GM18502 (cell line): ENCODE measurements at regions not wholly inside any gene's neighbourhood (a gene's known extent, or its start where the extent isn't known, plus 50 kb on each side); places are given as distances from the start of the nearest gene placed in this dataset.

Source experiments
- ATAC-seq: cut with Tn5 transposase; IDR thresholded peaks from one replicate; pipeline ENCODE4 v1.9.1; 2021; ENCODE audit warnings: mild to moderate bottlenecking; ENCODE audit not compliant: unreplicated experiment, poor library complexity

DNA sequence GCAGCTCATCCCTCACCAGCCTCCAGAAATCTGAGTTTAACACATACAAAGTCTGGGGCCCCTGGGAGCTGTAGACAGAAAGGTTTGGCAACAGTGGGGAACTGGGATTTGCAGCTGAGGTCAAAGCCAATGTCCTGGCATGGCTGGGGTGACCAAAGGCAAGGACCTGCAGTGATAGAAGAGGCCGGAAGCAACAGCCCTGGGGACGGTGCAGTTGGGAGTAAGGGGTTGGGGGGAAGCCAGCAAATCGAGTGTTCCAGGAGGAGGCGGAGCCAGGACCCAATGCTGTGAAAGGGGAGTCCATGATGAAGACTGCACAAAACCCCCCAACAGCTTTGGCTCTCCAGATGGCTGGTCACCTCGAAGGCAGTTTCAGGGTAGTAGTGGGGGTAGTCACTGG, 74.1 kb upstream of the SPATA12 start:
- no peak for ATAC-seq

DNA sequence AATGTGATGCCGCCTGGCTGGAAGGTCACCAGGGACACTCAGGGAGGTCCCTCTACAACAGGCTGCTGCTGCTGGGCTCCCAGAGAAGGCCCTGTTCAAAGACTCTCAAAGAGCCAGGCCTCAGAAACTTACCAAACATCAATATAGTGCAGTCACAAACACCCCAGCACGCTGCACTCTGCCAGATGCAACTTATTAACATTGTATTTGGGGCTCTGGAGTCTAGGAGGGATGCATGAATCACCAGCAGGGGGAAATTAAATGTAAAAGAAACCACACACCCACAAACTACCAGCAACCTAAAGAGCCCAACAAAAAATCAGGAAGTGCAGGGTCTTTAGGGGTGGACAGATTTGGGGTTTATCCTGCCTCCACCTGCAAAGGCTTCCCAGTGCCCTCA, 74.6 kb upstream of the SPATA12 start:
- no peak for ATAC-seq

DNA sequence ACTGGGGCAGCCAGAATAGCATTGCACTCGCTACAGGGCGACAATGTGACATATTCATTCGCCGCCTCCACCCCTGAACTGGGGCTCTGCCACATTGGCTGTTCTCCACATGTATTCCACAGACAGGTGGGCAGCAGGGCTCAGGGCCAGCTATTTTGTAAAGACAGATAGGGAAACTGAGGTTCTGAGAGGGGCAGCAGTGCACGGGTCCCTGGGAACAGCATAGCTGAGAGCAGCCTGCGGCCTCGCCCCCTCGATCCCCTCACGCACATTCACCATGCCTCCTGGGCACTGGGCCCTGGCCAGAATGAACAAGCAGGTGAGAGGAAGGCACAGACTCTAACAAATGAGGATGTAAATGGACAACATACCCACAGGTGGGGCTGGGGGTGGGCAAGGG, 75.0 kb upstream of the SPATA12 start:
- no peak for ATAC-seq

DNA sequence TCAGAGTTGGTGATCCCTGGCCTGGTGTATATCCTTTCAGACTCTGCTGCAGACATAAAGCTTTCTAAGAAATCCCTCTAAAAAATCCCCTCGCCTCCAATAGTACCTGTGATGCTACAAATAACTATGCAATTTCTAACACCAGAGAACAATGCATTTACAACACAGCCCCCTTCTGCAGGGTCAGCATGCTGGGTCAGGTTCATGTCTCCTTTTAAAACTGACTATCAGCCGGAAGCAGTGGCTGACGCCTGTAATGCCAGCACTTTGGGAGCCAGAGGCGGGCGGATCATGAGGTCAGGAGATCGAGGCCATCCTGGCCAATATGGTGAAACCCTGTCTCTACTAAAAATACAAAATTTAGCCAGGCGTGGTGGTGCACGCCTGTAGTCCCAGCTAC, 77.0 kb upstream of the SPATA12 start:
- ATAC-seq: no peak

DNA sequence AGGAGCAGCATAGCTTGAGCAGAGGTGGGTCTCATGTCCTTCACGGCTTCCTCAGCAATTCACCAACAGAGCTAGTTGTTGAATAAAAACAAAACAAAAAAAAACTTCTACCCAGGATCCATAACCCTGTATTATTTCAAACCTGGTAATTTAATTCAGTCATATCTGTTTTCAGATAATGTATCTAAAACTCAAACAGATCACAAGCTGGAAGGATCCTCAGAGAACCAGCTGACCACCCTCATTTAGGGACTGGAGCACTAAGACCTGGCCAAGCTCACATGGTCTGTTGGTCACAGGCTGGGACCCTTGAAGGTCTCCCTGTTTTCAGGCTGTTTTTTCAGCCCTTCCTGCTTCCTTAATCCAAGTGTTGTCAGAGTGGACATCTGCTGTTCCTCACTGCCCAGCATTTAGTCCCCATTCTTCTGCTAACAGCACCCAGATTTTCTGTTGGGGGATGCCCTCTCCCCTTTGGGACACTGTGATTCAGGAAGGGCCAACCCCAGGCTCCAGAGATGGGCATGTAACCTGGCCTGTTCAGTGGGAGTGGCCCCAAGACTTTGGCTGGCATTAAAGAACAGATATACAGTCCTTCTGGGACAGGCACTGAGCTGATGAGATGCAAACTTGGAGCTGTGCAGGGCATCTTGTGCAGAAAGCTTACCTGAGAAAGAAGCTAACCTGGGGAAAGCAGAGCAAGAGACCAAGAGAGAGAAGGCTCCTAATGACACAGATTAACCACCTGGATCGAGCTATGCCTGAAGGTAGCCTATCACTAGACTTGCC, 78.8 kb upstream of the SPATA12 start:
- no peak for ATAC-seq

DNA sequence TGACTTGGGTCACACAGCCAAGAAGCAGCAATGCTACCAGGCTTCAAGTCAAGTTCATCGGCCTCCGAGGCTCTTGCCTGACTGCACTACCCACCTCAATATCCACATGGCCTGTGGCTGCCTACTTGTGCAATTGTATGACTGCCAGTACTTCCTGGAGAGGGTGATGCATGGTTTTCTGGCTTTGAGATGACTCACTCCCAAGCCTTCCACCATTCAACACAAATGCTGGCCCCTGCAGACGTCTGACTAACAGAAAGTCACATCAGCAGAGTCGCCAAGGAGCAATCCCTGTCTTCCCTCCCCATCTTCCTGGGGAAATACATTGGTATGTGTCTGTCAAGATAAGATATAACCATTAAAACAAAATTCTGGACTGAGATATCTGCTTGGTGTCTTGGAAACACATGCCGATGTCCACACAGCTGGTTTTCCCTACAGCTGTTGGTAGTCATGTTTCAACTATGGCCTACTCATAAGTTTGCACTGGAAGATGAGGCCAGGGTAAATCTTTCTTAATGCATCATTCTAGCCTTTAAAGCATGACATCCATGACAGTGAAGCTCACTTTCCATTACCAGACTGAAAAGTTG, 79.6 kb upstream of the SPATA12 start:
- ATAC-seq: no peak

DNA sequence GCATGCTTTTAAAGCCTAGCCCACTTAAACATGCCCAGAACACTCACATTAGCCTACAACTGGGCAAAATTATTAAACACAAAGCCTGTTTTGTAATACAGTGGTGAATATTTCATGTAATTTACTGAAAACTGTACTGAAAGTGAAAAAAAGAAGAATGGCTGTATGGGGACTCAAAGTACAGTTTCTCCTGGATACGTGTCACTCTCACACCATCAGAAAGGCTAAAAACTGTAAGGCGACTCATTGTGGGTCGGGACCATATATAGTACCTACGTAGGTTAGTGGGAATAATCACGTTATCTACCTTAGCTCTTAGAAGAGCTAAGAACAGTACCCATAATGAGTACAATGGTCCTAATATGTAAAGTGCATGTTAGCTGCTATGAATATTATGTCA, 80.2 kb upstream of the SPATA12 start:
- no peak for ATAC-seq

DNA sequence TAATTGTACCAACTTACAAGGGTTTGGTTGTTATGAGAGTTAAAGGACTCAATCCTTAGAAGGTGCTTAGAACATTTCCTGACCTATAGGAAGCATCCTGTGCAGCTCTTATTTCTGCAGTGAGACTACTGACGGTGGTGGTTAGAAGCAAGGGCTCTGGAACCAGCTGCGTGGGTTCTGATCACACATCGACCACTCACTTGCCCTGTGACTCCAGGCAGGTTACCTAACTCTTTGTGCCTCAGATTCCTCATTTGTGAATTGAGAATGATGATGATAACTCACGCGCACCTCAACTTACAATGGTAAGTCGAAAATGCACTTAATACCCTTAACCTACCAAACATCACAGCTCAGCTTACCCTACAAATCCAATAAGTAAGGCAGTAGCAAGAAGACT, 80.7 kb upstream of the SPATA12 start:
- ATAC-seq: no peak

DNA sequence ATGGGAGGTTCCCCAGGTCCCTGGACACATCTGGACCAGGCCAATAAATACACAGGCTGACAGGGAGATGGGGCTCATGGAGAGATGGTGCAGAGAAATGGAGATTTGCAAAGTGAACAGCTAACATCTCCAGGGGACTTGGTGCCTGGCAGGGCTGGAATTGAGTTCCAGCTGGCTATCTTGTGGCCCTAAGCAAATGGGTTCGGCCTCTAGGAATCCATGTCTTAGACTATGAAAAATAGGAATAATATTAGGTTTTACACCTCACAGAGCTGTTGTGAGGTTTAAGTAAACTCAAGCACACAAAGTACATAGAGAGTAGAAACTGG, 82.9 kb upstream of the SPATA12 start:
- no peak for ATAC-seq

DNA sequence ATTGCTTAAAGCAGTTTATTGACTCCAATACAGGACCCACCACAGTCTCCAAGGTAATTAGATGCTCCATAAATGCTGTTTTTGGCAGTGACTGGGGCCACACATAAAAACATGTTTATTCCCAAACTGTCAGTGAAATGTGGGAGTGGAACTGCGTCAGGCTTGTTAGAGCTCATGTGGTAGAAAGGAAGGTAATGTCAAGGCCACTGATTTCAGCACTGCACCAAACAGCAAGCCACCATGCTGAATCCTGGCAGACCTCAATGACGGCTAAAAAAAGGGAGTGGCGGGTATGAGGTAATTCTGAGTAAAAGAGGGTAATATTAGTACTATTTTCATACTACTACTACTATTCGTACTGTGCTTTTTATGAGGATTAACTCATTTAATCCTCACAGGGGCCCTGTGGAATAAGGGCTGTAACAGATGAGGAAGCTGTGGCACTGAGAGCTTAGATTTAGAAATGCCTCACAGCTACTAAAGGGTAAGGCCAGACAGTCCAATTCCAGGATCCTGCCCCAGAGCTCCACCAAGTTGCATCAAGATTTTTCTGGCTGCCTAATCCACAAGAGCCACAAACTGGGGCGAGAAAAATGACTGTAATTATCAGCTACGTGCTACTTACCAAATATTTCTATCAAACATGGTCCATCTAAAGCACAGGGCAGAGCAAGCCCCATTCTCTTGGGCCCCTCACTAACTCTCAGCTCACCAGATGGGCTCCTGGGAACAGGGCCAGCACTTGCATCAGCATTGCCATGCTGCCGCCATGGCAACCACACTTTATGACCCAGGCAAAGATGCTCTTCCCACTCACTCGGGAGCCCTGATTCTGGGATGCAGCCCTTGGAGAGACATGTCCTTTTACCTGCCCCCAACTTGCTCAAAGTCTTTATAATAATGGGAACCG, 83.6 kb upstream of the SPATA12 start:
- no peak for ATAC-seq

DNA sequence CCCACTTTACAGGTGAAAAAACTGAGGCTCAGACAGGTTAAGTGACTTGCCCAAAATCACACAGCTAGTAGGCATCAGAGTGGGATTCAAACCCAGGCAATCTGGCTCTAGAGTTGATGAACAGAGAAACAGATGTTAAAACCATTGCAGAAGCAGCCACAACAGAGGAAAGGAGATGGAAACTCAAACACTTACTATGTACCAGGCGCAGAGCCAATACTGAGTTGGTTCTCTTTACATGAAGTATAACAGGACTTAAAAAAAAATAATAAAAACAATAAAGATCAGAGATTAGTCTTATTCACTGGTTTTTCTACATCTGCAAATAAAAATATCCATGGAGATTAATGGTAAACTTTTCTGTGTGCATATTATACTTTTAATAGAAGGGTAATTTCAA, 84.9 kb upstream of the SPATA12 start:
- ATAC-seq: no peak

DNA sequence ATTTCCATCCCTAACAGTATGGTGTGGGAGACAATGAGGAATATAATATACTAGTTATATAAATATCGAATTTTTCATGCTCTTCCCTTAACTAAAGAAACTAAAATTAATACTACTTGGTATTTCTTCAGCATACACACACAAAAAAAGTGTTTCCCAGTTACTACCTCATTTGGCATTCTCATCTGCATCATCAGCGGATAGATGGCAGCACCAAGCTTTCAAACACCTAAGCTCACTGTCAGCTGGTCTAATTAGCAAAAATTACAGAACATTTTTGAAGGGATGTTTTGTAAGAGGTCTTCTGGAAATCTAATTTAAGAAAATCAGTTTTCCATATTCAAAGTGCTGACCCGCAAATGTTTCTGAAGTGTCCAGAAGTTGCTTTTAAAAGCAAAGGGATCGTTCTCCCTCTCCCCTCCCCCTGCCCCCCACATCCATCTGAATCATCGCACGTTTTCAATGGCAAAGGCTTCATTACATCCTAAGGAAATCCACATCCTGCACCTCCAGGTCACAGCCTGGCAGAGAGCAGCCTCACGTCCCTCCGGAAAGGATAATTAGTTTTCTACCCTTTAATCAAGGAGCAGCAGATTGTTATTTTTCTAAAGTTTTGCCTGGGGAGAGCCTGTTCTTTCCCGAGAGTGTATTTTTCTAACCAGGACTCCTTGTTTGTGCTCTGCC, 86.1 kb upstream of the SPATA12 start:
- ATAC-seq: no peak

DNA sequence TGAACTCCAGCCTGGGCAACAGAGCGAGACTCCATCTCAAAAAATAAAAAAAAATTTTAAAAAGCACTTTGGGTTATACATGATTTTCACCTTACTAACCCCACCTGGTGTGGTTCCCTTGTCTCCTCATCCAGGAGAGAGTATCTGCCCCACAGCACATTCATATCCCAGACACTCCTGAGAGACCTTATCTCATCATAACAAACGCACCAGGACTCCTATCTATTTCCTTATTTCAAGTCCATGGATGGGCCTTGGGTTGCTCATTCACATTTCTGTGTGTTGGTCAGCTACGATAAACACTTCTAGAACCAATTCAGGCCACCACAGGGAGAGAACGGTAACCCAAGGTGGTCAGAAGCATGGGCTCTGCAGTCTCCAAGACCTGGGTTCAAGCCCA, 88.6 kb upstream of the SPATA12 start:
- no peak for ATAC-seq

DNA sequence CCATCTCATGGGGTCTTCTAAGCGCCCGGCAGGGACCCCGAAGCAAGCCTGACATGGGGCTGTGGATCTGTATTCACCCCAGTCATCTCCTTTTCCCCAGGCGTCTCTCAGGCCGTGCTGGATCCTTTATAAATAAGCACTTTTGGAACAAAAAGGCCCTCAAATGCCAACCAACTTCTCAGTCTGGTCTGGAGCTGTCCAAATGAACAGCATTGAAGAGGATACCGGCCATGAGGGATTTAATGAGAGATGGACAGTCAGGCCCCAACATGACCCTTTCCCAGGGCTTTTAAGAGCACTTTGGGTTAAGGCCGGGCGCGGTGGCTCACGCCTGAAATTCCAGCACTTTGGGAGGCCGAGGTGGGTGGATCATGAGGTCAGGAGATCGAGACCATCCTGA, 89.2 kb upstream of the SPATA12 start:
- no peak for ATAC-seq

DNA sequence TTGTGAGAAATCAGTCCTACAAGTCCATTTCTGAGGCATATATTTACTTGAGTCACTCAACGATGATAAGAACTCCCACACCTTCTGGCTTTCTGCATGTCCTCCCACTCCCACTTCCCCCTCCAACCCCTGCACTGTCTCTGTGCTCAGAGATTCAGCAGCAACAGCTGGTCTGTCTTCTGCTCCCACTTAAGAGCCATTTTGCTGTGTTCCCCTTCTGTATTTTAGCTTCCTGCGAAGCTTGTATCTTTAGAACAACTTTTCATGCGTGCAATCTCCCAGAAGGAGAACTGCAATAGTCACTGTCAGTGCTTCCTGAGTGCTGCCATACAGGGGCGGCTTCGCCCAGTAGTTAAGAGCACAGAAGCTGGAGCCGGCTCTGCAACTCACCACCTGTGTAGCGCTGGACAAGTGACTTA, 90.0 kb upstream of the SPATA12 start:
- no peak for ATAC-seq

DNA sequence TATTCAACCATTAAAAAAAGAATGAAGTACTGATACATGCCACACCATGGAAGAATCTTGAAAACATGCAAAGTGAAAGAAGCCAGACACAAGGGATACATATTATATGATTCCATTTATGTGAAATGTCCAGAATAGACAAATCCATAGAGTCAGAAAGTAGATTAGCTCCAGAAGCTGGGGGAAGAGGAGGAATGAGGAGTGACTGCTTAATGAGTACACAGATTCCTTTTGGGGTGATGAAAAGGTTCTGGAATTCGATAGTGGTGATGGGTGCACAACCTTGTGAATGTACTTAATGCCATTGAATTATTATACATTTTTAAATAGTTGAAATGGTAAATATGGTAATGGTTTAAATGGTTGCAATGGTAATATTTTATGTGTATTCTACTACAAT, 90.6 kb upstream of the SPATA12 start:
- no peak for ATAC-seq

DNA sequence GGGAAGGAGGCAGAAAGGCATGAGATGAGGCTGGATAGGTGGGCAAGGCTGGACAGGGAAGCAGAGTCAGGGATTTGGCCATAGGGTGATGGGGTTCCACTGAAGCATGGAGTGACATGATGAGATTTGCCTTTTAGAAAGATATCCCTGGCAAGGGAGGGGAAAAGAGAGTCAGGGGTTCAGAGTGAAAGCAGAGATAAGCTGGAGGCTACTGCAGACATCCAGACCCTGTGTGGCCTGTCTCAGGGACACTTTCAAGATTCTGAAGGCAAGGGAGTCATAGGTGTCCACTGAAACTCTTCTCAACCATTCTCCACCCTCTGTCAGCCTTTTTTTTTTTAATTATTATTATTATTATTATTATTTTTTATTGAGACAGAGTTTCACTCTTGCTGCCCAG, 94.0 kb upstream of the SPATA12 start:
- no peak for ATAC-seq

DNA sequence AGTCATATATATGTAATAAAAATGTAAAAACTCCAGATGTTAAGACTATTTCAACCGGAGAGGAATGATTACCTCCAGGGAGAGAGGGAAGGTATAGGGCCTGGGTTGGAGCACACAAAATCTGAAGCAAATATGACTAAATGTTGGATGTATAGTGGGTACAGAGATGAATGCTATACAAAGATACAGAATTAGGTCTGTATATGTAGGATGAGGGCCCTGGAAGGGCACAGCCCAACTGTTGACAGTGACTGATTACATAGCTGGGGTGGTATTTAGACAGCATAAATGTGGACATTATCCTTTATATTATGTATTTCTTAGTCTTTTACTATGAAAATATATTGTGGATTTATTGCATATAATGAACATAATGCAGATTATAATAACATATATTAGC, 94.4 kb upstream of the SPATA12 start:
- ATAC-seq: no peak

DNA sequence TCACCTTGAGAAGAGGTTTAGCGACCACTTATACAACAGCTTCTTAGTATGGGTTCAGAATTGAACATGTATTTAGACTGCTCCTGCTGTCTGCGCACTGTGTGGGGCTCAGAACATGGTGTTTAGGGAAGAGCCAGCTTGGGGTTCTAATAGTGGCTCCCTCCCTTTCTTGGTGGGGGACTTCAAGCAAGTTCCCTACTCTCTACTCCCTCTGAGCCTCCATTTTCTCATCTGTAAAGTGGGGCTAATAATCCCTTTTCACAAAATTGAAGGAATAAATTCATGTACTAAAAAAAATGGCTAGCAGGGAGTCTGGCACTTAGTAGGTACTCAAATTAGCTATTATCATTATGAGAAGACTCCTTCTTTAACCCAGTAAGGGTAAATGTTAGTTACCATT, 97.5 kb upstream of the SPATA12 start:
- no peak for ATAC-seq

DNA sequence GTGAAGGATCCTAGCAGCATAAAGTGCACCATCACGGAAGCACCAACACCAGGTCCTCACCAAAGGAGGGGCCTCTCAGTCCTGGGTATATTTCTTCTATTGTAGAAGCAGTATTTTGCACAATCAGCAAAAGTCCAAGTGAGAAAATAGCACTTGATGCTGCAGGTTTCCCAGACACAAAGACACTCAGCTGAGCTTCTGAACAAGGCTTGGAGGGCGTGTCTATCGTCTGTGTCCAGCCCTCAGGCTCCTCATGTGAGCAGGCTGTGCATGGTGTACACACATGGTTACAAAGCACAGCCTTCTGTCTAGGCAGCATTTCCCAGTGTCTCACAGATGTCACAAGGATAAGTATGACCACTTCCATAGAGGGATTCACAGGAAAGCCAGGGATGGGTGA, 98.3 kb upstream of the SPATA12 start:
- ATAC-seq: no peak
